Liver (tissue), 8 donors: ENCODE measurements at regions not wholly inside any gene's neighbourhood (a gene's known extent, or its start where the extent isn't known, plus 50 kb on each side); places are given as distances from the start of the nearest gene placed in this dataset.

Experiments used
- DNase-seq: peaks from one replicate; pipeline ENCODE4 v3.0.0-alpha.2; 2017; ENCODE audit warnings: low spot score
- H3K27ac ChIP-seq, 2 donors: one replicate each; pipeline ENCODE4 v1.7.0; 2013; ENCODE audit warnings: inconsistent platforms in 2 of 2, low read length in 2 of 2, control low read depth in 1 of 2, low read depth in 1 of 2, mild to moderate bottlenecking in 1 of 2
- H3K27me3 ChIP-seq, 4 donors: one replicate each; pipeline versions ENCODE4 v1.6.1 to v1.7.0; 2013; ENCODE audit warnings: low read length in 3 of 4, inconsistent platforms in 1 of 4, mild to moderate bottlenecking in 1 of 4, moderate library complexity in 1 of 4; ENCODE audit not compliant: control insufficient read depth in 4 of 4, insufficient read depth in 4 of 4
- H3K36me3 ChIP-seq, 4 donors: one replicate each; pipeline versions ENCODE4 v1.6.1 to v1.7.0; 2013; ENCODE audit warnings: low read length in 3 of 4, mild to moderate bottlenecking in 3 of 4, low read depth in 1 of 4, moderate library complexity in 1 of 4; ENCODE audit not compliant: control insufficient read depth in 4 of 4, insufficient read depth in 3 of 4
- H3K4me1 ChIP-seq, 4 donors: one replicate each; pipeline versions ENCODE4 v1.6.1 to v1.7.0; 2013; ENCODE audit warnings: low read length in 3 of 4, mild to moderate bottlenecking in 3 of 4, moderate library complexity in 1 of 4; ENCODE audit not compliant: control insufficient read depth in 4 of 4, insufficient read depth in 4 of 4
- H3K4me3 ChIP-seq, 3 donors: one replicate each; pipeline versions ENCODE4 v1.6.1 to v1.7.0; 2013; ENCODE audit warnings: low read length in 3 of 3, control low read depth in 1 of 3, low read depth in 1 of 3, mild to moderate bottlenecking in 1 of 3
- H3K9ac ChIP-seq, 2 donors: one replicate each; pipeline ENCODE4 v1.7.0; 2013; ENCODE audit warnings: low read length in 2 of 2, mild to moderate bottlenecking in 2 of 2, moderate library complexity in 2 of 2, control low read depth in 1 of 2, low read depth in 1 of 2
- H3K9me3 ChIP-seq, 4 donors: one replicate each; pipeline versions ENCODE4 v1.6.1 to v1.7.0; 2013; ENCODE audit warnings: low read length in 3 of 4; ENCODE audit not compliant: control insufficient read depth in 4 of 4
- CTCF ChIP-seq: fragments of 150-350 bp; IDR thresholded peaks from 2 replicates; pipeline ENCODE4 v1.5.1; 2017; ENCODE audit warnings: improper control_type of control experiment, low read depth, low read length; ENCODE audit not compliant: missing input control
- EGR1 ChIP-seq, 2 donors: IDR thresholded peaks; 2 replicates each; pipeline ENCODE4 v1.6.1; 2016 to 2018; ENCODE audit warnings: antibody characterized with exemption in 2 of 2, low read depth in 2 of 2
- FOXA1 ChIP-seq: IDR thresholded peaks from 2 replicates; pipeline ENCODE4 v1.6.1; 2016; ENCODE audit warnings: antibody characterized with exemption
- FOXA2 ChIP-seq: IDR thresholded peaks from 2 replicates; pipeline ENCODE4 v1.6.1; 2016; ENCODE audit warnings: antibody characterized with exemption
- GABPA ChIP-seq, 2 donors: IDR thresholded peaks in 1 of 2; conservative IDR thresholded peaks in 1 of 2; 2 replicates each; pipeline ENCODE4 v1.6.1; 2016; ENCODE audit warnings: antibody characterized with exemption in 2 of 2, mild to moderate bottlenecking in 1 of 2, moderate library complexity in 1 of 2
- HNF4A ChIP-seq, 2 donors: conservative IDR thresholded peaks; 2 replicates each; pipeline ENCODE4 v1.6.1; 2016; ENCODE audit warnings: antibody characterized with exemption in 2 of 2, mild to moderate bottlenecking in 2 of 2
- JUND ChIP-seq, 2 donors: IDR thresholded peaks; 2 replicates each; pipeline ENCODE4 v1.6.1; 2016; ENCODE audit warnings: antibody characterized with exemption in 2 of 2
- MAX ChIP-seq: IDR thresholded peaks from 2 replicates; pipeline ENCODE4 v1.6.1; 2016; ENCODE audit warnings: antibody characterized with exemption
- NR2F2 ChIP-seq: IDR thresholded peaks from 2 replicates; pipeline ENCODE4 v1.6.1; 2016; ENCODE audit warnings: antibody characterized with exemption
- RAD21 ChIP-seq, 2 donors: IDR thresholded peaks; 2 replicates each; pipeline ENCODE4 v1.6.1; 2016; ENCODE audit warnings: antibody characterized with exemption in 2 of 2, mild to moderate bottlenecking in 2 of 2
- REST ChIP-seq: IDR thresholded peaks from 2 replicates; pipeline ENCODE4 v1.6.1; 2016; ENCODE audit warnings: antibody characterized with exemption, mild to moderate bottlenecking
- SP1 ChIP-seq: IDR thresholded peaks from 2 replicates; pipeline ENCODE4 v1.6.1; 2018; ENCODE audit warnings: antibody characterized with exemption, mild to moderate bottlenecking
- TAF1 ChIP-seq: conservative IDR thresholded peaks from 2 replicates; pipeline ENCODE4 v1.6.1; 2016; ENCODE audit warnings: antibody characterized with exemption, mild to moderate bottlenecking
- WGBS: extraction: QIAGEN DNeasy Blood & Tissue Kit; methylation state at CpG from one replicate; pipeline ENCODE4 v1.1.7; 2013; 5-methylcytosine and 5-hydroxymethylcytosine counted together
- donor health status: healthy.
- donor health status: healthy.
- donor health status: healthy.
- donor health status: healthy.
- donor health status: healthy.

GRCh38 chr3:153357436-153357835 lies 195.4 kb downstream of the RAP2B start (continued):
- TF ChIP-seq MAX (no peak), RAD21 (IDR thresholded peaks at IDR 0.05) (no peak), FOXA2 (no peak), NR2F2 (no peak)

- Histone ChIP-seq H3K4me3 (no peak overlapping the region), H3K4me1 (peaks cover 0 to 8% (median 2%) of the 10 kb centered on the region in 4 donors), H3K36me3 (no peaks in the 10 kb centered on the region), H3K9ac (no peak overlapping the region), H3K27ac (no peak overlapping the region), H3K27me3 (no peaks in the 10 kb centered on the region), H3K9me3 (peaks cover 0 to 3% (median 0%) of the 10 kb centered on the region in 4 donors)
- TF ChIP-seq TAF1 = no peak
- no peak for DNase-seq
- WGBS = 92% methylated on average over 28 of the region's 28 CpGs
Measured at GRCh38 chr3:153369561-153370374, 207.7 kb downstream of the RAP2B start.

- Histone ChIP-seq H3K9ac (no peak overlapping the region), H3K27ac (no peak overlapping the region), H3K9me3 (peaks cover 0 to 3% (median 0%) of the 10 kb centered on the region in 4 donors), H3K4me1 (peaks cover 0 to 8% (median 2%) of the 10 kb centered on the region in 4 donors), H3K27me3 (no peaks in the 10 kb centered on the region), H3K36me3 (no peaks in the 10 kb centered on the region), H3K4me3 (no peak overlapping the region)
- TF ChIP-seq HNF4A (conservative IDR thresholded peaks at IDR 0.05) (no peak), FOXA2 (no peak), FOXA1 (no peak), CTCF (no peak), EGR1 (IDR thresholded peaks at IDR 0.05; ENCODE audit: low read depth in 2 of 2) (no peak), REST (no peak), JUND (IDR thresholded peaks at IDR 0.05) (no peak), GABPA (IDR thresholded peaks at IDR 0.05 in 1 of 2, conservative IDR thresholded peaks at IDR 0.05 in 1 of 2) (no peak), SP1 (no peak), MAX (no peak)
- WGBS = 75% methylated on average over 1 of the region's 1 CpG
- no peak for DNase-seq
Measured at GRCh38 chr3:153370680-153371079, 208.7 kb downstream of the RAP2B start.
